Dedifferentiated amniotic fluid mesenchymal stem cell (primary cell): ENCODE measurements at regions not wholly inside any gene's neighbourhood (a gene's known extent, or its start where the extent isn't known, plus 50 kb on each side); places are given as distances from the start of the nearest gene placed in this dataset.

Experiments
- DNase-seq: peaks from one replicate; pipeline ENCODE4 v3.0.0-alpha.2; 2016; ENCODE audit errors: extremely low spot score

DNA sequence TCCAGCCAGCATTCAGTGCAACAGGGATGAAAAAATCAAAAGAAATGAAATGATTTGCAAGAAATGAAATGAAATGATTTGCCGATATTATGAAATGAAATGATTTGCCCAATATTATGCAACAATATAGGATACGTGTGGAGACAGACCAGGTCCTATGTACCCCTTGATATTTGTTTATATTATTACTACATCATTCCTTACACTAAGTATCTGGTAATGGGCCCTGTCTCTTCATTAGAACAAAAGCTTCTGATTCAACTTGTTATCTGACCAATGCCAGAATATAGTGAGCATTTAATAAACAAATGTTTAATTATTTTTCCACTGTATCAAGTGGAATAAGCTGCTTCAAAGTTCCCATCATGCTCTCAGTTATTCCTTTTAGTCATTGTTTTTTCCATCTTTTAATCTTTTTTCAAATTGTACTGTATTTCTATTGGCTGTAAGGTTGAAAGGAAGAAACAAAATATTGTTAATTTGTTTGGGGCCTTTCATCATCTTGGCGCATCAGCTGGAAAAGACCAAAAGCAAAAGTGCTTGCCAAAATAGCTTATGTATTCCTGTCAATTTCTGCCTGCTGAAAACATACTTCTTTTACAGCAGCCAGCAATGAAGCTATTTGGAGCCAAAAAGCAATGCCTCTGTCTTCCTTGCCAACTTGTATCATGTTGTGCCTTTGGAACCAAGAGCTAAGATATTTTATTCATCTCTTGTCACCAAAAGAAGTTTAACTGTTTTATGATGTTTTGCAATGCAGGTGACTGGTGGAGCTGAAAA, 2314.9 kb downstream of the LRRC4C start:
- DNase-seq = no peak

DNA sequence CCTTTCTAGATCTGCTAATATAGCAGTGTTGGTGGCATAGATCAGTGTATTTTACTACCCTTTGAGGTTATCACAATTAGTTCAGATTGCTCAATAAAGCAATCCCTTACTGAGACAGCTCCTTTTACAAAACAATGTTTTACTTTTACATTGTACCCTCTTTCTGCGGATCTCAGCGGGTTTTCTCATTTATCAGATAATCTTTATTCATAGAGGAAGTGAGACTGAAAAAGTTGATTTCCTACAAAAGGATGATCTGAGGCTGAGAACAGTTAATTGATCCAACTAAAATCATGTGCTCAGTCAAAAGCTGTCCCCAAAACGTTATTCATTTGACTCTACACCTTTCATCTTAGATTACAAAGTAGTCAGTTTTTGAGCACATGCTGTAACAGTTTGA, 2319.9 kb downstream of the LRRC4C start:
- no peak for DNase-seq

DNA sequence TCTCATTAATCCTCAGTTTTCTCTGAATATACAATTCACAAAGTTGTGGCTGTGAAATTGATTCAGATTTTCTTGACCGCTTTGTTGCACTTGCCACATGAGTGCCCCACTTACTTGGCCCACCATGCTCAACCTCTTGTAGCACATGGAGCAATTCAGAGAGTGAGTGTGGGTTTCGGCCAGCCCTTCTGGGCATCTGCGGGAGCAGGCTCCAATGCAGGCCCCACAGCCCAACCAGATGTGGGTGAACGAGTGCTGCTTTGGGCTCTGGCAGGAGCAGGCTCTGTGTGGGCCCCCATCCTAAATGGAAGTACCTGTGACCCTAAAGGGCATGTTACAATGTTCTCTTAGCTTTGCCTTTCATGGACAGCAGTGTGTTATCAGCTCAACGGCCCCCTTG, 2338.6 kb downstream of the LRRC4C start:
- DNase-seq = no peak

DNA sequence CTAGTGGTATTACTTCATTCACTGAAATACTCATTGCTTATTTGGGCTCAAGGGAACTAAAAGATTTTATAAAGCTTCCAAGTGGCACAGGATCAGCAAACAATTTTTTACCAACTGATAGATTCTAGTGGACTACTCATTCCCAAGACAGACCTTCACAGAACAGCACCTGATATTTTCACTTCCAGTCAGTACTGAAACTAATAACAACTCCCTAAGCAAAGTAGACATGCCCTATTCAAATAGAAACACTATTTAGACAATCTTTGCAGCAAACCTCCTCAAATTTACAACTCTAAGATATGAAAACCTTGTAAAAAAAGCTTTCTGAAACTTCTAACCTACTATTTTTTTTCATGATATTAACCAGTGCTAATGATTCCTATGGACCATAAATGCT, 2345.8 kb downstream of the LRRC4C start:
- DNase-seq = no peak

DNA sequence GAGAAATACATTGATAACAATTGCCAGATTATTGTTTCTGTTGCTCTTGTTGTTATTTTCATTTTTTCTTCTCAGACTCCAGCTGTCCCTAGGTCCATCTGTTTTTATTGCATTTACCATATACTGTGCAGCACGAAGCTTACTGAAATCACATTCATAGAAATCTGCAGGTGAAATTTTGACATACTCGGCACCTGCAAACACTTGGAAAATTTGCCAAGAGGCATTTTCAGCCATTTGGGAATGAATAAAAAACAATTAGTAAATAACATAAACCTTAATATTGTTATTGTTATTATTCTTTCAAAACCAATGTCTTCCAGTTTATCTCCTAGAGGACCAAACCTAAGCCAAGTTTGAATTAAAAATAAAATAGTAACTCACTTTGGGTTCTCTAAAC, 2357.2 kb downstream of the LRRC4C start:
- DNase-seq = no peak

DNA sequence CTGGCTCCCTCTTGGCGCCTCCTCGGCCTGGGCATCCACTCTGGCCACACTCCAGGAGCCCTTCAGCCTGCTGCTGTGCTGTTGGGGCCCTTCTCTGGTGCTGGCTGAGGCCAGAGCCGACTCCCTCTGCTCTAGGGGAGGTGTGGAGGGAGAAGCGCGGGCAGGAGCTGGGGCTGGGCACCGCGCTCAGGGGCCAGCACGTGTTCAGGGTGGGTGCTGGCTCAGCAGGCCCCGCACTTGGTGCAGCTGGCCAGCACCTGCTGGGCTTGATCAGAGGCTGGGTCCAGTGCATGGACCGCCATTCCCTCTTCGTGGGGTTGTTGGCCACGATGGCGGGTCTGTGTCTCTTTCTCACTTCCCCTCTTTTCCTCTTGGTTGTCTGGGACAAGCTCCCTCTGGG, 2381.0 kb downstream of the LRRC4C start:
- DNase-seq = no peak

DNA sequence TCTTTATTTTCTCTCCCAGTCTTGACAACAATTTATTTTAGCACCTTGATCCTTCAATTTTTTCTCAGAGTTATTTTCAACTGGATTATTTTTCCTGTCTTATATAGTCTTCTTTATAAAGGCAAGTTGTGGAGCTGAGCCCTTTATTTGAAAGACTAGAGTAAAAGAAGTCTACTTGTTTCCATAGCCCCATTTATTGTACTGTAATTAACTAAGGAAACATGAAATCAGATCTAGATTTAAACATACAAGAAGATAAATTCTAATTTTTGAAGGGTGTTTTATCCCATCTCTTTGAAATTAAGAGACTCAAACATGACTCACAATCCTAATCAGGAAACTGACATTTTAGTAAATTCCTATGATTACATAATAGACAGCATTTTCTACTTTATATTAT, 2421.8 kb downstream of the LRRC4C start:
- no peak for DNase-seq

DNA sequence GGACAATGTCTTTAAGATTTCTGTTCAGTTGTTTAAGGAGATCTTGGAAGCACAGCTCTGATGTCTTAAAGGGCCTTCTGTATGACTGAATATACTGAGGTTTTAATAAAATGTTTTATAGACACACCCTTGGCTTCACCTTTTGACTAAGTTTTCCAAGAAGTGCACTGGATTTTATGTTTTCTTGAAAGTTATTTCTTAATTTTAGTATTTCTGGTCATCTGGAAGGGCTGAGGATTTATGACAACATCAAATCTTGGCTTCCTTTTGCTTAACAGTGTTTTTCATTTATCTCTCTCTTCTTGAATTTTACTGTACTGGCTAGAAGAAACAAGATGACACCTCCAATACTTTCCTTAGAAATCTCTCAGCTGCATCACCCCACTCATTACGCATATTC, 2423.4 kb downstream of the LRRC4C start:
- DNase-seq = no peak

DNA sequence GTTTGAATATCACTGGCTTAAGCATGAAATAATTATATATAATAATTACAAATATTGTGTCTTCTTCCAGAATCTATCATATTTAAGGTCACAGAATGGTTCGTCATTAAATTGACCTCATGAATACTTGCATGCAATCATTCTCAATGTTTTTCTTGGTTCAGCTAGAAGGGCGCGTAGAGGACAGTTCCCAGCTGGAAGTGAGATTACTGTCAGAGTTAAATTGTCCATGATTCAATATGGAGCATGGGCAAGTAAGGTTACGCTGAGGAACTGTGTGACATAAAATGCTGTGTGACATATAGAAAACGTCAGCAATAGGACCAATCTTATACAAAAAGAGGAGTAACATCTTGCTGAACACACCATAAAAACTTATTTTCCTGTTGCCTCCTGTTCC, 2423.5 kb upstream of the RAG2 start:
- DNase-seq = no peak

DNA sequence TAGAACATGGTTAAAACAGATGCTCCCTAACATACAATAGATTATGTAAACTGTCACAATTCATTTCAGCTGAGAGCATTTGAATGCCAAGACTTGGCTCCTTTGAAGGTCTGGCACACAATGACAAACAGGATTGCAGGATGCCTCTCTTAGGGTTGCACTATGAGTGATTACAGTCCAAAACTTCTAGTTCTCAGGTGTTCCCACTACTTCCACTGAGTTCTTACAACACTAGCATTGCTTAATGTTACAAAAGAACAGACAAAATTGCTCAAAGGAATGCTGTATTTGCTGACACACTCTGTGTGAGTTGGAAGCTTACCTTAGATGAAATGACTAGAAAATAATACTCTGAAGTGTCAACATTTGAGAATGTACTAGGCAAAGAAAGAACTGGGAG, 2413.8 kb upstream of the RAG2 start:
- DNase-seq = no peak

DNA sequence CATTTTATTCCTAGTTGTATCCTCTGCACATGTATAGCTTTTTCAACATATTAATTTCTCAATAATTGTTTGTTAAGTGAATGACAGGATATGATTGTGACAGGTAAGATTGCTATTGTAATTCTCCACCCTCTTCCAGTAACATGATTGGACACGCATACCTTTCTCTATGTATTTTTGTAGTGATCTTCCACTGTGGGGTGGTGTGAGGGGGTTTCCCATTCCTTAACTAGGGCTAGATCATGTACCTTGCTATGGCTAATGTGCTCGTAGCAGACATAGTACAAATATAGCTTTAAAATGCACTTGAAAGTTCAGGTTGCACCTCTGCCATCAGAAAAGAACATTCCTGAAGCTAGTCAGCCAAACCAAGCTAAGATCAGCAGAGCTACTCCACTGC, 2392.8 kb upstream of the RAG2 start:
- DNase-seq = no peak

DNA sequence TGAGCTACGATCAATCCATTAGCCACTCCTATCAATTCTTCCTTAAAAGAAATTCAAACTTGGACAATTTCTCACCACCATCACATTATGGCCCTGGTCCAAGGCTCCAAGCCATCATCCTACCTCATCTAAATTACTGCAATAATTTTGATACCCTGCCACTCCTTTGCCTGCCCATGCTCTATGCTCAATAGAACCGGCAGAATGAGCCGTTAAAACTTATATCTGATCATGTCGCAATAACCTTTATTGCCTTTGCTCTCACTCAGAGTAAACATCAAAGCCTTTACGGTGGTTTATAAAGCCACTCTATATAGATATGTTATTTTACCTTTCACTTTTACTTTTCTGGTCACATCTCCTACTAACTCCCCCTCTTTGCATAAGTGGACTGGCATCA, 2392.1 kb upstream of the RAG2 start:
- no peak for DNase-seq

DNA sequence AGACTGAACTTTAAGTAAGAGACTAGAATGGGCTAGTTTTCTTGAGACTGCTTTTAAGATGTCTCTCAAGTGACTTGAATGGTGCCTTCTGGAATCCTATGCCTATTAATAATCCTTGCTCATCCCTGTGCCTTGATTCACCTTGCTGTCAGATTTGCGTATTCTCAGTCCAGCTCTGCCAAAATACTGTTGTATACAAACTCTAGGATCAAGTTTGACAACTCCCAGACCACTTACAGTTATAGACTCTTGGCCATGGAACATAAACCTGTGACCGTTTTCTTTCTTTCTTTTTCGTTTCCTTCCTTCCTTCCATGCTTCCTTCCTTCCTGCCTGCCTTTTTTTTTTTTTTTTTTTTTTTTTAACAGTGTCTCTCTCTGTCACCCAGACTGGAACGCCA, 2390.9 kb upstream of the RAG2 start:
- DNase-seq = no peak

DNA sequence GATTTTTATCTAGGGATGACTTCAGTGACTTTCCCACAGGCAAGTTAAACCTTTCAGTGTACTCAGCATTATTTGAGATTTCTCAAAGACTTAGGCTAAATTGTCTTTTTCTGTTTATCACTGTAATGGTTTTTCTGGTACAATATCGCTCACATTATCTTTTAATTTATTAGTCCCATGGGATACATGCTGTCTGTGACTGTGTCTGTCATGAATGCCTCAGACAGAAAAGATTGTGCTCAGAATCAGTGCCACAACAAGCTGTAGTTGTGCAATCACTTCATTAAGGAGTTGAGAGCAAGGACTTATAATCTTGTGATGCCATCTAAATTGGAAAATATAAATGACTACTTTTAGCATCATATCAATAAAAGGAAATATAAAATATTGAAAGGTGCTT, 2374.2 kb upstream of the RAG2 start:
- no peak for DNase-seq

DNA sequence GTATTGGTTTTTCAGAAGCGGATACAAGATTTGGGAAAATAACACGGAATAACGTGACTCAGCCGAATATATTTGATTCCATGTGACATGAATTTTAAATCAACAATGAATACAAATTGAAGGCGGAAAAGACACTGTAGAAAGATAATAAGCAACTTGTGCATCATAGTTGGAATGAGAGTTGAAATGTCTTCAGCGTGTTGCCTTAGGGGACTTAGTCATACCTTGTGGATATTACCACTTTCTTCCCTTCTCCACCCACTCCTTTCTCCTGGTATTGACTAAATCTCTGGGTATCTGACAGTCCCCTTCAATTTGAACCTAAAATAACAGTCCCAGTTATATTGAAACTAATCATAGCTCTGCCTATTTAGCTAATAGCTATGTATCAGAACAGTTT, 2373.1 kb upstream of the RAG2 start:
- DNase-seq = no peak

DNA sequence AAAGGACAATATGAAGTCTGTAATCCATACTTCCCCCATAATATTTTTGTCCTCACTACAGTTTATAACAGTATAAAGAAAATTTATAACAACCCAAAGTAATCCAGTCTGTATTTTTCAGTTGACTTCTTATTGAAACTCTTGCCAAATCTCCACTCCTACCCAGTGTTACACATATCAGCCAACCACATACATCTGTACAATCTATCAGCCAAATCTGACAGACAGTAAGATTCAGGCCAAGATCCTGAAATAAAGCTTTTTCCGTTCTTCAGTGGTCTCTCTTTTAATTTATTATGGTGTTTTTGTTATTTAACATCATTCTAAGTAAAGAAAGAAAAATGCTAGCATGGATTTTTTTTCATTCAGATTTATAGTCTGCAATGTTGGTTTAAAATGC, 2370.9 kb upstream of the RAG2 start:
- DNase-seq = no peak

DNA sequence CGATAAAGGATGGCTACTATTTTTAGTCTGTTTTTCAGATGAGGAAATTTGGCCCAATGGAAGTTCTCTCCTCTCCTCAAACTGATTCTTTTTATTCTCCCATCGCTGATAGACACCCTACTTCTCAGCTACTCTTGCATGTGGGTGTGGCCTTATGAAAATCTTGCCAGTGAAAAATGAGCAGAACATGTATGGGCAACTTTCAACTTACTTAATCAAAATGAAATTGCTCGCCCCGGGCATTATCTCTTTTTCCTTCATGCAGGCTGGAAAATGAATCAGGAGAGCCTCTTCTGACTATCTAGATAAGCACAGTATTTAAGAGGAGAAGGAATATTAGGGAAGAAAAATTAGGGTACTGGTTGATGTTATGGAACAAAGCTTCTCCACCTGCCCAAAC, 2354.7 kb upstream of the RAG2 start:
- DNase-seq = no peak

DNA sequence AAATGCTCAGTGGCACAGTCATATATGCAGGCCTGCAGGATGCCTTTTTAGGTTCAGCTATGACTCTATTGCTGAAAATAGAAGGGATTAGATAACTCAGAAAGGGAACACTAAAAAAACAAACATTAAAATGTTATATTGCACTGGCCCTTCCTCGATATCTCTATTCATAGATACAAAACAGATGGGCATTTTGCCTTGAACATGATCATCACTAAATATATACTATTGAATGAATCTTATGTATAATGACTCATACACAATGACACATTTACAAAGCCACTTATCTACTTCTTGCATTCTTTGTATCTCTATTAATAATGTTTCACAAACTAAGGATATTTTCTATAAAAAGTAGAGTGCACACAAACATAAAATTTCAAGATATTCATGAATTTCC, 2352.8 kb upstream of the RAG2 start:
- DNase-seq = no peak

DNA sequence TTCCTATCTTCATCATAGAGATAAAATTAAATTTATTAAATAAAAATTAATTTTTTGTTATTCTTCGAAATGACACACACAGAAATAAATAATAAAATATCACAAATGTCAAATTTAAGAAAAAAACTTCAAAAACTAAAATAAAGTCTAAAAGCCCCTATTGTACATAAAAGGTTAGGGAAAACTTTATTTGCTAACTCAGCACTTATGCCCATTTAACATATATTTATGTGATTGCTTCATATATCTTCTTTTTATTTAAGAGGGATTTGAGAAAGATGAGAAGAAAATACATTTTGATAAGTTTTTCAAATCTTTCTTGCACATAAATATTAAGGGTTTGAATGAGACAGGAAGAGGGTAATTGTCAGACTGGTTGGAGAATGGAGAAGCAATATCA, 2350.4 kb upstream of the RAG2 start:
- DNase-seq = no peak

DNA sequence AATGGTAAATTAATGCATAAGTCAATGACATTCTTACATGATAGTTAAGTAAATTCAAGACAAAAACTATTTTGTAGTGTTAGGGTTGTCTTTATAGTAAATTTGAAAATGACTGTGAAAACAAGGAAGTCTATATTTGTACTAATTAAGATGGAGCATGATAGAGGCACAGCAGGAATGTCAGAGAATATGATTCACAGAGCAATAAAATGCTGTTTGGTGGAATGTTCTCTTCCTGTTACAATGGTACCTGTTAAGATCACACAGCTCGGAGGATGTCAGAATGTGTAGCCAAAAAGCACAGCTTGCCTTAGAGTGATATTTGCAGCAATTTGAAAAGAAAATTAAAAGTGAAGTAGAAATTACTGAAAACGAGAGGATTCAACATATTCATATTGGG, 2339.7 kb upstream of the RAG2 start:
- DNase-seq = no peak

DNA sequence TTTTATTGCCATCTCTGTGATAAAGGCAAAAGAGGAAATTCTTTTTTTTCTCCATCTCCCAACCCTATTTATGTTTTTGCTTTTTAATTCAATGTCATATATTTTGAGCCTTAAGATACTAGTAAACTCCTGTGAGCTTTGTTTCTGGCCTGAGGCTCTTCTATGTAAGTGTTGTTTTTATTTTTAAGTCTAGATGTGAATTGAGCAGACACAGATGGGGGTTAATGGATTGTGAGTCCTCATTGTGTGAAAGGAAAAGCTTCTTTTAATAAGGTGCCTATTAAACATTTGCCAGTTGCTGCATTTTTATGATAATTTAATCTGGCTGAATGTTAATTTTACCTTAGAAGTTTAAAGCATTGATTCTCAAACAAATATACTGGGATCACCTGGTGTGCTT, 2337.9 kb upstream of the RAG2 start:
- no peak for DNase-seq

DNA sequence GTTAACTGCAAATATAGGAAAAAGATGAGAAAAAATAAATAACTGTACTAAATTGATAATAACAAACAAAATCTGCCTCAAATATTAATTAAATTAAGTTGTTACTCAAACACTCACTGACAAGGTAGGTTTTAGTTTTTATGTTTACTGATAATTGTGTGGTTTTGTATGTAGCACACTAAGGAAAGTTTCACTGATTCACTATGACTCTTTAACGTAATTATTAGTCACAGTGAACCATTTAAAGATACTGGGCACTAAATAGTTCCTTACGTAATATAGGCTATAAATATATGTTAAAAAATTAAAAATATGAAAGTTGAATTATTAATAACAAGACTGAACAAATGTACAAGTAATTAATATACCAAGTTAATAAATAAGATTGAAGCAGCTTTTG, 2330.0 kb upstream of the RAG2 start:
- DNase-seq = no peak

DNA sequence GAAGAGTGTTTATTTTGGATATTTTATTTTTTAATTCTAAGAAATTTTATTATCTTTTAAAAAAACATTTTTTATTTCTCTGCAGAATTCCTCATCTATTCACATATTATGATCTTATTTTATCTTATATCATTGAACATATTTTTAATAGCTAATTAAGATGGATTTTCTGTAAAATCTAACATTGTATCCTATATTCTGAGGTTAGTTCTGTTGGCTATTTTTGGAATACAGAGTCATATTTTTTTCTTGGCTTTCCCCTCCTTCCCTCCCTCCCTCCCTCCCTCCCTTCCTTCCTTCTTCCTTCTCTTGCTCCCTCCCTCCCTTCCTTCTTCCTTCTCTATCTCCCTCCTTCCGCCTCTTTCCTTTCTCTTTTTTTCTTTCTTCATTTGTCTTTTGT, 2326.6 kb upstream of the RAG2 start:
- no peak for DNase-seq

DNA sequence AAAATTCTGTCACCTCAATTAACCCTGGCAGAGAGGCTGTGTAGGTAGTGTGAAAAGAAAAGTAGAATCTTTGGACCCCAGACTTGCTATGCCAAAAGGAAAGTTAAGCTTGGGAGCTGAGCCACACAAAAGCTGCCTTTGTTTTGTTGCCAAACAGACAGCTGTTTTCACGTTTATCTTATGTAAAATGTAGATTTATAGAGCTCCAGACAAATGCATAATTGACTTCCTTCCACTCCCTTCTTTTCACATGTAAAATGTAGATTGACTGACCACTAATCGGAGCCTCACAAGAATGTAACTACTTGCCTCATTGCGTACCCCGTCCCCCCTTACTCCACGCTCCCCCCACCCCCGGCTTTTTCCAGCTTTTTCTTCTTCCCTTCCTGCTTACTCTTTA, 2302.2 kb upstream of the RAG2 start:
- DNase-seq = no peak
